Chondrocyte (in vitro differentiated cells): ENCODE measurements at regions not wholly inside any gene's neighbourhood (a gene's known extent, or its start where the extent isn't known, plus 50 kb on each side); places are given as distances from the start of the nearest gene placed in this dataset.

Source experiments
- DNase-seq: peaks from one replicate; pipeline ENCODE4 v3.0.0; 2021; ENCODE audit warnings: mixed read lengths, low spot score
- H3K27ac Mint-ChIP-seq: one replicate; pipeline ENCODE4 v1.8.0; 2021; ENCODE audit warnings: mild to moderate bottlenecking, moderate library complexity, mixed read lengths; ENCODE audit not compliant: unreplicated experiment
- H3K27me3 Mint-ChIP-seq: 2 replicates; pipeline ENCODE4 v1.8.0; 2021; ENCODE audit warnings: low read depth, mixed read lengths
- H3K36me3 Mint-ChIP-seq: 2 replicates; pipeline ENCODE4 v1.8.0; 2021; ENCODE audit warnings: low read depth, mixed read lengths
- H3K4me1 Mint-ChIP-seq: 2 replicates; pipeline ENCODE4 v1.8.0; 2021; ENCODE audit warnings: low read depth, mild to moderate bottlenecking, mixed read lengths
- H3K4me3 Mint-ChIP-seq: one replicate; pipeline ENCODE4 v1.8.0; 2021; ENCODE audit warnings: mild to moderate bottlenecking, moderate library complexity, mixed read lengths; ENCODE audit not compliant: unreplicated experiment
- H3K9me3 Mint-ChIP-seq: 2 replicates; pipeline ENCODE4 v1.8.0; 2021; ENCODE audit warnings: low read depth, mixed read lengths
- TF ChIP-seq, protein P1 (sequence below): fragments of 200-600 bp; sonication (generic); IDR thresholded peaks from 2 replicates; pipeline ENCODE4 v1.5.0; 2021; ENCODE audit warnings: antibody characterized with exemption, mild to moderate bottlenecking, moderate library complexity

DNA sequence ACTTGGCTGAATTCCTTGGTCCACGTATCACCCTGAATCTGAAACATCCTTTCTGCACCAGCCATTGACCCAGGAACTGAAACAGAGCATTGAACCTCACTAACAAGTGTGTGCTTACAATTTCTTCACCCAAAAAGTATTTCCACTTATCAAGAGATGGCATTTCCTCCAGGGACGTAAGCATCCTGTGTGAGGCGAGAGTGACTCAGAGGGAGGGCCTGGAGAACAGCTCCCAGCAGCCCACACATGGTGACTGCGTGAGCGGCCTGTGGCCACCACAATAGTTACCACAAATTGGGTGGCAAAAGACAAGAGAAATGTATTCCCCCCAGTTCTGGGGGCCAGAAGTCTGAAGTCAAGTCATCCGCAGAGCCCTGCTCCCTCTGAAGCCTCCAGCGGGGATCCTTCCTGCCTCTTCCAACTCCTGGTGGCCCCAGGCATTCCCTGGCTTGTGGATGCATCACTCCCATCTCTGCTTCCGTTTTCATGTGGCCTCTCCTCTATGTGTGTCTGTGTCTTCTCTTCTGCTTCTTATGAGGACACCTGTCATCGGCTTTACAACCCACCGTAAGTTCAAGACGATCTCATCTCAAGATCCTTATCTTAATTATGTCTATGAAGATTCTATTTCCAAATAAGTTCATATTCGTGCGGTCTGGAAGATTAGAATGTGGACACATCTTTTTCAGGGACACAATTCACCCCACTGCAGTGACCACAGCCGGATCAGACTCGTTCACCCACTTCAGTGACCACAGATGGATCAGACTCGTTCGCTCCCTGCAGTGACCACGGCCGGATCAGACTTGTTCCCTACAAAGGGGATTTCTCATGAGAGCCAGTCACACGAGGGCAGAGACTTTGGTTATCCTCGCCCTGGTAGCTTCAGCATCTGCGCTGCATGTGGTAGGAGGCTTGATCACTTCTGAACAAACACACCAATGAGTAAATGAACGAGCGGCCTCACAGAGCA is 122.6 kb upstream of the FOXF1 start:
- Mint-ChIP-seq H3K4me3 (no peak overlapping the region), H3K27me3 (peaks cover 10% of the 10 kb centered on the region), H3K36me3 (no peaks in the 10 kb centered on the region), H3K27ac (no peak overlapping the region), H3K9me3 (peaks cover 4% of the 10 kb centered on the region), H3K4me1 (peaks cover 3% of the 10 kb centered on the region)
- TF ChIP-seq, protein P1, sequence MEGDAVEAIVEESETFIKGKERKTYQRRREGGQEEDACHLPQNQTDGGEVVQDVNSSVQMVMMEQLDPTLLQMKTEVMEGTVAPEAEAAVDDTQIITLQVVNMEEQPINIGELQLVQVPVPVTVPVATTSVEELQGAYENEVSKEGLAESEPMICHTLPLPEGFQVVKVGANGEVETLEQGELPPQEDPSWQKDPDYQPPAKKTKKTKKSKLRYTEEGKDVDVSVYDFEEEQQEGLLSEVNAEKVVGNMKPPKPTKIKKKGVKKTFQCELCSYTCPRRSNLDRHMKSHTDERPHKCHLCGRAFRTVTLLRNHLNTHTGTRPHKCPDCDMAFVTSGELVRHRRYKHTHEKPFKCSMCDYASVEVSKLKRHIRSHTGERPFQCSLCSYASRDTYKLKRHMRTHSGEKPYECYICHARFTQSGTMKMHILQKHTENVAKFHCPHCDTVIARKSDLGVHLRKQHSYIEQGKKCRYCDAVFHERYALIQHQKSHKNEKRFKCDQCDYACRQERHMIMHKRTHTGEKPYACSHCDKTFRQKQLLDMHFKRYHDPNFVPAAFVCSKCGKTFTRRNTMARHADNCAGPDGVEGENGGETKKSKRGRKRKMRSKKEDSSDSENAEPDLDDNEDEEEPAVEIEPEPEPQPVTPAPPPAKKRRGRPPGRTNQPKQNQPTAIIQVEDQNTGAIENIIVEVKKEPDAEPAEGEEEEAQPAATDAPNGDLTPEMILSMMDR: no peak
- no peak for DNase-seq

DNA sequence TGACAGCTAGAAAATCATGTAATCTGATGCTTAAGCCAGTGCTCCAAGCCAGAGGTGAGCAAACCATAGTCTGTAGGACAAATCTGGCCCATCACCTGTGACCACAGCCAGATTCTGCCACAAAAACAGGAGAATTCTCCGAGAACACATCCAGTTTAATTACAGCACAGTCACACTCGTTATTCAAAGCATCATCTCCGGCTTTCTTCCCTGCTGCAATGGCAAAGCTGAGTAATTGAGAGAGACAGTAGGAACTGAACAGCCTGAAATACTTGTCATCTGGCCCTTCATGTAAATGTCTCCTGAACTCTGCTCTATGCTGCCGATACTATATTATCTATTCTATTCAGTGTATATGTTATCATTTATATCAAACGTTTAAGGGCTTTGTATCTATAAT is 121.4 kb upstream of the FOXF1 start:
- TF ChIP-seq, protein P1: no peak
- Mint-ChIP-seq H3K4me1 (peaks cover 3% of the 10 kb centered on the region), H3K27me3 (peaks cover 3% of the 10 kb centered on the region), H3K4me3 (no peak overlapping the region), H3K9me3 (peaks cover 4% of the 10 kb centered on the region), H3K36me3 (no peaks in the 10 kb centered on the region), H3K27ac (no peak overlapping the region)
- DNase-seq: no peak

DNA sequence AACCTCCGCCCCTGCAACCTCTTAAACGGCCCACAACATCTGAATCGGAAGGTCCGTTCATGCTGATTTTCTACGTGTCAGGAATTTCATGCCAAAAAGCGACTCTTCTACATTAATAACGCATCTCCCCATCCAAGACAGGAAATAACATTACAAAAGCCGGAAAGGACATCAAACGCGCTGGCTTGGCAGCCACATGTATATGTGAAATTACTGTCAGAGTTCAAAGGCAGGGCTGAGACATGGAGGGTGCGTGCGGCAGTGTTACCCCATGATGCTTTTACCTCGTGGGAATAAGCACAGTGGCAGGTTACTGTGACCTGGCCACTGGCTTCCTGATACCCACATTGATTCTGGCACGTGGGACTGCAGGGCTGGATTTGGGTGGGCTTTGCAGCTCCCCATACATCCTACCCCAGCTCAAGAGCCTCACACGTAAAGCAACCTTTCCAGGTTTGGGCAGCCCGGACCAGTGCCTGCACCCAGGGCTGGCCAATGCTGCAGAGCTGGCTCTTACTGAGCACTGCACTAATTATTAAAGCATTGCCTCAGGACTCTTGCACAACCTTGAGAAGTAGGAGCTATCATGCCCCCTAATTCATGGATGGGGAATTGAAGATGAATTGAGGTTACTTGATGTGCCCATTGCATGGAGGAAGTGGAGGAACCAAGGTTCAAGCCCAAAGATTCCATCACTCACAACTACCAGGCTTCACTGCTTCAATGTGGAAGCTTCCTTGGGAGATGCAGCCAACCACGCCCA is 120.6 kb upstream of the FOXF1 start:
- no peaks in the 10 kb centered on the region for H3K36me3 Mint-ChIP-seq
- H3K4me3 Mint-ChIP-seq: no peak overlapping the region
- peaks cover 3% of the 10 kb centered on the region for H3K27me3 Mint-ChIP-seq
- TF ChIP-seq, protein P1: no peak
- DNase-seq: no peak
- H3K4me1 Mint-ChIP-seq: peaks cover 3% of the 10 kb centered on the region
- no peak overlapping the region for H3K27ac Mint-ChIP-seq
- peaks cover 4% of the 10 kb centered on the region for H3K9me3 Mint-ChIP-seq

DNA sequence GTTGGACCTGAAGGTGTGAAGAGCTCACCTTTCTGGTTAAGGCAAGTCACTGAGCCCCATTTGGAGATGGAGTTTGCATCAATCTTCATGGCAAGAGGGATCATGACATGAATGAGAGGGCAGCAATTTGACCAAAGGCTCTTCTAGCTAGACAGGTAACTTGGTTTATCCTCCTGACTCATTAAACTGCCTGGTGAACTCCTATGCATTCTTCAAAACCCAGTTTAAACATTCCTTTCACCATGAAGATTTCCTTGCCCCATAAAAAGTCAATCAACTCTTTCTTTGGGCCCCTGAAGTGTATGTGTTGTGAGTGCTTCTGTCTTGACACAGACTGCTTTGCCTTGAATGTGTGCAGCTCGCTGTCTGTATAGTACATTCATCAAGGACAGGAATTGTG is 120.0 kb upstream of the FOXF1 start:
- H3K9me3 Mint-ChIP-seq: peaks cover 4% of the 10 kb centered on the region
- H3K36me3 Mint-ChIP-seq: no peaks in the 10 kb centered on the region
- peaks cover 3% of the 10 kb centered on the region for H3K4me1 Mint-ChIP-seq
- H3K4me3 Mint-ChIP-seq: no peak overlapping the region
- peaks cover 5% of the 10 kb centered on the region for H3K27me3 Mint-ChIP-seq
- H3K27ac Mint-ChIP-seq: no peak overlapping the region
- TF ChIP-seq, protein P1: no peak
- no peak for DNase-seq

DNA sequence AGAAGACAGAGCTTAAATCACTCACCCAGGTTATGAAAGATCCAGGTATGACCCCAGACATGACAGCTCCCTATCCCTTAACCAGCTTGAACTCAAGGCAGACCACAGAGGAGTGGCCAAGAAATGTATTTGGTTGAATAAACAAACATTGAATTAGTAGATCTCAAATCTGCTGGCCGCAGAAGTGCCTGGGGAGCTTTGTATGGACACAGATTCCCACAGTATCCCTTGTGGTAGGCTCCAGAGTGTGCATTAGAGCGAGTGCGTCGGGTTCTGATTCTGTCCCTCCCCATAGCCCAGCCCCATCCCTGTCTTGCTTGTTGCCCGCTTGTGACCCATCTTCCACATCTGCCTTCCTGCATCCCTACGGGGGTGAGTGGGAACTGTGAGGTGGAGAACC is 118.8 kb upstream of the FOXF1 start:
- Mint-ChIP-seq H3K27ac (no peak overlapping the region), H3K4me3 (no peak overlapping the region), H3K36me3 (no peaks in the 10 kb centered on the region), H3K9me3 (peaks cover 4% of the 10 kb centered on the region), H3K27me3 (peaks cover 10% of the 10 kb centered on the region), H3K4me1 (peaks cover 3% of the 10 kb centered on the region)
- no peak for DNase-seq
- TF ChIP-seq, protein P1: no peak
